ENCODE measurements at regions not wholly inside any gene's neighbourhood (a gene's known extent, or its start where the extent isn't known, plus 50 kb on each side); places are given as distances from the start of the nearest gene placed in this dataset.

DNA sequence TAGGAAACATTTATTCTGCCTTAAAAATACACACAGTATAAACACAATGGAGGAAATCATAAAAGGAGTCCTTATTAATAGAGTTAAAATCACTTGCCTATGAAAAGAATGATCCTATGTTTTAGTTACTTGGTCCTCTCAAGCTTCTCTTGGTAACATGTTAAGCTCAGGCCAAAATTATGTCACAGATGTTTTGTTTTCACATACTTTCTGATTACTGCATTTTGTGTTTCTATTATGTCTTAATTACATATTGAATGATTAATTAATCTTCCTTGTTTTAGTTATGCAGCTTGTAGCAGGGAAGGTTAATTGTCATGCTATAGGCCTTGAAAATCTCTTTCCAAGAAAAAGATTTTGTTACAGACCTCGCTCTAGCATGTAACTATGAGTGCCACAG is 406.0 kb downstream of the PLA2G4A start:
- TF ChIP-seq, protein P1, sequence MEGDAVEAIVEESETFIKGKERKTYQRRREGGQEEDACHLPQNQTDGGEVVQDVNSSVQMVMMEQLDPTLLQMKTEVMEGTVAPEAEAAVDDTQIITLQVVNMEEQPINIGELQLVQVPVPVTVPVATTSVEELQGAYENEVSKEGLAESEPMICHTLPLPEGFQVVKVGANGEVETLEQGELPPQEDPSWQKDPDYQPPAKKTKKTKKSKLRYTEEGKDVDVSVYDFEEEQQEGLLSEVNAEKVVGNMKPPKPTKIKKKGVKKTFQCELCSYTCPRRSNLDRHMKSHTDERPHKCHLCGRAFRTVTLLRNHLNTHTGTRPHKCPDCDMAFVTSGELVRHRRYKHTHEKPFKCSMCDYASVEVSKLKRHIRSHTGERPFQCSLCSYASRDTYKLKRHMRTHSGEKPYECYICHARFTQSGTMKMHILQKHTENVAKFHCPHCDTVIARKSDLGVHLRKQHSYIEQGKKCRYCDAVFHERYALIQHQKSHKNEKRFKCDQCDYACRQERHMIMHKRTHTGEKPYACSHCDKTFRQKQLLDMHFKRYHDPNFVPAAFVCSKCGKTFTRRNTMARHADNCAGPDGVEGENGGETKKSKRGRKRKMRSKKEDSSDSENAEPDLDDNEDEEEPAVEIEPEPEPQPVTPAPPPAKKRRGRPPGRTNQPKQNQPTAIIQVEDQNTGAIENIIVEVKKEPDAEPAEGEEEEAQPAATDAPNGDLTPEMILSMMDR (IDR thresholded peaks at IDR 0.05; ENCODE audit: low read length) = no peak
- no peak for TF ChIP-seq EZH2 (IDR thresholded peaks at IDR 0.05; ENCODE audit: borderline replicate concordance, low read length)
